Thyroid gland (tissue), 4 donors: ENCODE measurements at regions not wholly inside any gene's neighbourhood (a gene's known extent, or its start where the extent isn't known, plus 50 kb on each side); places are given as distances from the start of the nearest gene placed in this dataset.

Experiments
- DNase-seq, 2 donors: peaks; one replicate each; pipeline ENCODE4 v3.0.0-alpha.2; 2019
- H3K27ac ChIP-seq, 3 donors: fragments of 200-600 bp; sonication (generic); 1 replicate in 2 of 3; 2 replicates in 1 of 3; pipeline ENCODE4 v1.5.1; 2016 to 2019; ENCODE audit warnings: mild to moderate bottlenecking in 1 of 3, moderate library complexity in 1 of 3
- H3K27me3 ChIP-seq: fragments of 200-600 bp; sonication (generic); one replicate; pipeline ENCODE4 v1.5.1; 2019
- H3K36me3 ChIP-seq, 2 donors: fragments of 200-600 bp; sonication (generic); one replicate each; pipeline ENCODE4 v1.5.1; 2016 to 2019
- H3K4me1 ChIP-seq, 2 donors: fragments of 200-600 bp; sonication (generic); one replicate each; pipeline ENCODE4 v1.5.1; 2017 to 2019
- H3K4me3 ChIP-seq, 3 donors: fragments of 200-600 bp; sonication (generic); replicated peaks in 1 of 3; 1 replicate in 2 of 3; 2 replicates in 1 of 3; pipeline ENCODE4 v1.5.1; 2016; ENCODE audit warnings: mild to moderate bottlenecking in 1 of 3
- H3K9me3 ChIP-seq: fragments of 200-600 bp; sonication (generic); one replicate; pipeline ENCODE4 v1.5.1; 2017
- POLR2A ChIP-seq, 2 donors: fragments of 450-650 bp; IDR thresholded peaks; one replicate each; pipeline ENCODE4 v1.6.1; 2017; ENCODE audit warnings: antibody characterized with exemption in 2 of 2, mild to moderate bottlenecking in 2 of 2, moderate library complexity in 1 of 2
- WGBS, 2 donors: methylation state at CpG; one replicate each; pipeline ENCODE4 v1.1.5; 2017; 5-methylcytosine and 5-hydroxymethylcytosine counted together
- intact Hi-C: fragments of 100-400 bp; cut with DNase I; formaldehyde crosslinking; loops from one replicate; pipeline ENCODE4 v1.15.1; 2023
- TF ChIP-seq, protein P1 (sequence below), 6 experiments: fragments of 200-600 bp in 3 of 6; fragments of 450-650 bp in 3 of 6; sonication (generic) in 3 of 6; IDR thresholded peaks; one replicate each; pipeline ENCODE4 v1.5.1; 2016 to 2019; ENCODE audit warnings: antibody characterized with exemption in 6 of 6, mild to moderate bottlenecking in 2 of 6, inconsistent platforms in 1 of 6, moderate library complexity in 1 of 6

DNA sequence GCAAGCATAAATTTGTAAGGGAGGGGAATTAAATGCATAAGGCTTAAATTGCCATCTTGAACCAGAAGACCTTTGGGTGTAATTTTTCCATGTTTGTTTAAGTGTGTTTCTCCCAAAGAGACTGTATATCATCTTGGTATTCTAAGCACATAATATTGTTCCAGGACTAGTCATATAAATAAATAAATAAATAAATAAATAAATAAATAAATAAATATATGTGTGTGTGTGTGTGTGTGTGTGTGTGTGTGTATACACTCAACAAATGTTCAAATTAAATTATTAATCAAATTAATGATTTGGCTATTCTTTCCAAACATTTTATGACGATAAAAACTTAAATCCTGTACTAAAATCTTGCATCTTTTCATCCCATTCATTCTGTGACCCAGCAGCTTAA, 867.8 kb upstream of the KLHL29 start:
- H3K4me3 ChIP-seq: no peak overlapping the region
- no peak overlapping the region for H3K27ac ChIP-seq
- no peaks in the 10 kb centered on the region for H3K27me3 ChIP-seq
- intact Hi-C loops: no loop called here
- TF ChIP-seq, protein P1, sequence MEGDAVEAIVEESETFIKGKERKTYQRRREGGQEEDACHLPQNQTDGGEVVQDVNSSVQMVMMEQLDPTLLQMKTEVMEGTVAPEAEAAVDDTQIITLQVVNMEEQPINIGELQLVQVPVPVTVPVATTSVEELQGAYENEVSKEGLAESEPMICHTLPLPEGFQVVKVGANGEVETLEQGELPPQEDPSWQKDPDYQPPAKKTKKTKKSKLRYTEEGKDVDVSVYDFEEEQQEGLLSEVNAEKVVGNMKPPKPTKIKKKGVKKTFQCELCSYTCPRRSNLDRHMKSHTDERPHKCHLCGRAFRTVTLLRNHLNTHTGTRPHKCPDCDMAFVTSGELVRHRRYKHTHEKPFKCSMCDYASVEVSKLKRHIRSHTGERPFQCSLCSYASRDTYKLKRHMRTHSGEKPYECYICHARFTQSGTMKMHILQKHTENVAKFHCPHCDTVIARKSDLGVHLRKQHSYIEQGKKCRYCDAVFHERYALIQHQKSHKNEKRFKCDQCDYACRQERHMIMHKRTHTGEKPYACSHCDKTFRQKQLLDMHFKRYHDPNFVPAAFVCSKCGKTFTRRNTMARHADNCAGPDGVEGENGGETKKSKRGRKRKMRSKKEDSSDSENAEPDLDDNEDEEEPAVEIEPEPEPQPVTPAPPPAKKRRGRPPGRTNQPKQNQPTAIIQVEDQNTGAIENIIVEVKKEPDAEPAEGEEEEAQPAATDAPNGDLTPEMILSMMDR (IDR thresholded peaks at IDR 0.05): no peak
- TF ChIP-seq POLR2A (IDR thresholded peaks at IDR 0.05): no peak
- H3K36me3 ChIP-seq: no peaks in the 10 kb centered on the region
- no peaks in the 10 kb centered on the region for H3K4me1 ChIP-seq
- no peak for DNase-seq
- 47 to 95% methylated on average over 1 of the region's 1 CpG for WGBS, 2 donors
- no peaks in the 10 kb centered on the region for H3K9me3 ChIP-seq

DNA sequence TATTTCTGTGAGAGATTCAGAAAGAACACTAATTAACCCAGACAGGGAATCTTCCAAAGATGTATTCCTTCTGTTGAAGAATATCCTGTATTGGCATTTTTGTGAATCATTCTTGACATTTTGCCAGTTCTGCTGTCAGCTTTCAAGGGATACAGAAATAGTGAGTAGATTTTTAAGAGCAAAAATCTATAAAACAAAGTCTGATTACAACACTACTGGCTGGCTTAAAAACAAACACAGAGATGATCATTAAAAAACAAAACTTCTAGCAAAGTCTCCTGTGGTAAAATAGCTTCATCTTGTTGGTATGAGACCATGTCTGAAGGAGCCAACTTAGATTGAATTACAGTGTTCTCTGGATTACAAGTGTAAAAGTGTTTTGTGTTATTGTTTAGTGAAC, 866.3 kb upstream of the KLHL29 start:
- no peak for DNase-seq

DNA sequence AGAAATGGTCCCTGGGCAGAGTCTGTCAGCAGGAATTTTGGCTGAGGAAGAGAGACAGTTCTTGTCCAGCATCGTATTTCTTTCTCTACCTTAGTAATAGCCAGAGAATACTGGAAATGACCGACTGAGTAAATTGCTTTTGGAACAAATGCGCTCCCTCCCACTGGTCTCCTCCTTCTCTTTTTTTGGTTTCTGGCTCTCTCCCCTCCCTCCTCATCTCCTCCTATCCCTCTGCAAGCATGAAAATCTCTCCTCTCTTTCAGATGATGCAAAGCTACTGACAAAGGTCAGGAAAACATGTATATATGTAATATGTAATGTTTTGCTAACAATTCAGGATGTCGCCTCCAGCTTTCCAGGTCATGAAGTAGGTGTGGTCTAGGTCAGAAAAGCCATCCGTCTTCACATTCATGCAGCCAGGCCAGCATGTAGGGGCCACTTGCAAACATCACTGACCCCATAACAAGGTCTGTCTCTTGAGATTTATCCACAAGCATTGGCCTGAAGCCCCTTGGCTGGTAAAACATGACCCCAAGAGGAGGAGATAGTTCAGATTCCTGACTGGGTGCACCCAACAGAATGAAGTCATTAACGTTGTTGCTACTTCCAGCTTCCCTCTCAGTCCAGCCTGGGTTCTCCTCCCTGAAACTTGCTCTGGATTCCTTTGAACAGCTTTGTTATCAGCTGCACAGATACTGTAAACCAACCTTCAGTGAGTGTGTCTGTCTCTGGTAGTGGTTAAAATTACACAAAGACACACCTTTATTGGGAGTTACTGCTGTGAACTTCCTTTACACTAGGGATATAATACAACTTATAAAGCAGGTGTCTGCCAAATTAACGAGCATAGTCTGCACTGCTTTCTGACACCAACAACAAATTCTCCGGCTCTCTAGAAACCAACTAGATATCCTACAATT, 864.4 kb upstream of the KLHL29 start:
- no peak for DNase-seq
- intact Hi-C loops: no loop called here
- WGBS, 2 donors: 67 to 75% methylated on average over 8 of the region's 8 CpGs
- no peaks in the 10 kb centered on the region for H3K9me3 ChIP-seq
- H3K27me3 ChIP-seq: no peaks in the 10 kb centered on the region
- H3K4me3 ChIP-seq: no peak overlapping the region
- H3K27ac ChIP-seq: no peak overlapping the region
- no peaks in the 10 kb centered on the region for H3K36me3 ChIP-seq
- no peak for TF ChIP-seq POLR2A (IDR thresholded peaks at IDR 0.05)
- TF ChIP-seq, protein P1 (IDR thresholded peaks at IDR 0.05): no peak
- no peaks in the 10 kb centered on the region for H3K4me1 ChIP-seq

More for the DNA sequence above, 866.3 kb upstream of the KLHL29 start:
- TF ChIP-seq, protein P1 (IDR thresholded peaks at IDR 0.05): no peak
- no peak for TF ChIP-seq POLR2A (IDR thresholded peaks at IDR 0.05)
- H3K9me3 ChIP-seq: no peaks in the 10 kb centered on the region
- H3K36me3 ChIP-seq: no peaks in the 10 kb centered on the region
- H3K4me3 ChIP-seq: no peak overlapping the region
- H3K27me3 ChIP-seq: no peaks in the 10 kb centered on the region
- H3K27ac ChIP-seq: no peak overlapping the region
- intact Hi-C loops: no loop called here
- H3K4me1 ChIP-seq: no peaks in the 10 kb centered on the region

DNA sequence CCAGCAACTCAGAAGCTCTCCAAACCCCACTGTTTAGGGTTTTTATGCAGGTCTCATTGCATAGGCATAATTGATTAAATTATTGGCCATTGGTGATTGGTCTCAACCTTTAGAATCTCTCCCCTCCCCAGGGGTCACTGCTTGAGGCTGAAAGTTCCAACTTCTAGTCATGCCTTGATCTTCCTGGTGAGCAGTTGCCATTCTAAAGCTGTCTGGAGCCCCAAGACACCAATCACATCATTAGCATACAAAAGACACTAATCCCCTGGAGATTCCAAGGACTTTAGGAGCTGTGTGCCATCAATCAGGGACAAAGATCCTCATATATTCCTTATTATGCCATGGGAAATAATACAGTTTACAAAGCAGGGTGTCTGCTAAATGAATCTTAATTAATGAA, 863.4 kb upstream of the KLHL29 start:
- no peaks in the 10 kb centered on the region for H3K4me1 ChIP-seq
- H3K27ac ChIP-seq: no peak overlapping the region
- DNase-seq: no peak
- intact Hi-C loops: no loop called here
- H3K27me3 ChIP-seq: no peaks in the 10 kb centered on the region
- TF ChIP-seq POLR2A (IDR thresholded peaks at IDR 0.05): no peak
- TF ChIP-seq, protein P1 (IDR thresholded peaks at IDR 0.05): no peak
- H3K36me3 ChIP-seq: no peaks in the 10 kb centered on the region
- no peak overlapping the region for H3K4me3 ChIP-seq
- no peaks in the 10 kb centered on the region for H3K9me3 ChIP-seq

DNA sequence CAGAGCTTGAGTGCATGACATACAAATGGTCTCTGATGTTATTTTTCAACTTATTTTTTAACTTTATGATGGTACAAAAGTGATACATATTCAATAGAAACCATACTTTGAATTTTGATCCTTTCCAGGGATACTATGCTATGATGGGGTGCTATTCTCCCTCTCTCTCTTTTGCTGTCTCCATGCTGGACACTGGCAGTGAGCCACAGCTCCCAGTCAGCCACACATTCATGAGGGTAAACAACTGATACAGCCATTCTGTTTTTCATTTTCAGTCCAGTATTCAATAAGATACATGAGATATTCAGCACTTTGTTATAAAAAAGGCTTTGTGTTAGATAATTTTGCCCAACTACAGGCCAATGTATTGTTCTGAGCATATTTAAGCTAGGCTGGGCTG, 859.3 kb upstream of the KLHL29 start:
- Histone ChIP-seq H3K4me1 (no peaks in the 10 kb centered on the region), H3K36me3 (no peaks in the 10 kb centered on the region), H3K27me3 (no peaks in the 10 kb centered on the region), H3K9me3 (no peaks in the 10 kb centered on the region), H3K27ac (no peak overlapping the region), H3K4me3 (no peak overlapping the region)
- no peak for TF ChIP-seq POLR2A (IDR thresholded peaks at IDR 0.05)
- TF ChIP-seq, protein P1 (IDR thresholded peaks at IDR 0.05): no peak
- DNase-seq: no peak
- intact Hi-C loops: no loop called here
